DOHH2 (cell line): ENCODE measurements at regions not wholly inside any gene's neighbourhood (a gene's known extent, or its start where the extent isn't known, plus 50 kb on each side); places are given as distances from the start of the nearest gene placed in this dataset.

Experiments
- H3F3A ChIP-seq: fragments of 200-600 bp; sonication (generic), shearing (Covaris generic); 2 replicates; pipeline ENCODE4 v1.6.0; 2016; ENCODE audit warnings: antibody characterized with exemption, mild to moderate bottlenecking; ENCODE audit not compliant: control insufficient read depth, insufficient read depth
- H3K27ac ChIP-seq: fragments of 200-600 bp; sonication (generic); 2 replicates; pipeline ENCODE4 v1.5.1; 2014; ENCODE audit warnings: low read depth, mild to moderate bottlenecking, low read length, moderate library complexity
- H3K27me3 ChIP-seq: fragments of 200-600 bp; sonication (generic); 2 replicates; pipeline ENCODE4 v1.6.1; 2014; ENCODE audit warnings: mild to moderate bottlenecking, low read length, mixed read lengths; ENCODE audit not compliant: control insufficient read depth
- H3K36me3 ChIP-seq: fragments of 200-600 bp; sonication (generic); 2 replicates; pipeline ENCODE4 v1.6.1; 2014; ENCODE audit warnings: mild to moderate bottlenecking, low read length, moderate library complexity, mixed read lengths; ENCODE audit not compliant: control insufficient read depth
- H3K4me1 ChIP-seq: fragments of 200-600 bp; sonication (generic); 2 replicates; pipeline ENCODE4 v1.6.1; 2014; ENCODE audit warnings: mild to moderate bottlenecking, low read length, mixed read lengths; ENCODE audit not compliant: control insufficient read depth
- H3K4me2 ChIP-seq: fragments of 200-600 bp; sonication (generic); 2 replicates; pipeline ENCODE4 v1.6.0; 2014; ENCODE audit warnings: mild to moderate bottlenecking, low read length, moderate library complexity
- H3K4me3 ChIP-seq: fragments of 200-600 bp; sonication (generic); 2 replicates; pipeline ENCODE4 v1.5.1; 2014; ENCODE audit warnings: mild to moderate bottlenecking, low read length, mixed read lengths
- H3K79me2 ChIP-seq: fragments of 200-600 bp; sonication (generic); 2 replicates; pipeline ENCODE4 v1.6.1; 2014; ENCODE audit warnings: mild to moderate bottlenecking, low read length, mixed read lengths; ENCODE audit not compliant: control insufficient read depth
- H3K9me2 ChIP-seq: fragments of 200-600 bp; sonication (generic); replicated peaks from 2 replicates; pipeline ENCODE4 v1.6.1; 2014; ENCODE audit warnings: mild to moderate bottlenecking, low read length, mixed read lengths; ENCODE audit not compliant: control insufficient read depth
- H3K9me3 ChIP-seq: fragments of 200-600 bp; sonication (generic); 2 replicates; pipeline ENCODE4 v1.6.1; 2014; ENCODE audit warnings: antibody characterized with exemption, low read length, mixed read lengths; ENCODE audit not compliant: control insufficient read depth, insufficient read depth
- H4K20me1 ChIP-seq: fragments of 200-600 bp; sonication (generic); 2 replicates; pipeline ENCODE4 v1.6.0; 2014; ENCODE audit warnings: low read depth, mild to moderate bottlenecking, antibody characterized with exemption, low read length, moderate library complexity; ENCODE audit not compliant: control insufficient read depth, insufficient read depth
- CTCF ChIP-seq: fragments of 200-600 bp; sonication (generic); IDR thresholded peaks from one replicate; pipeline ENCODE4 v1.5.1; 2014; ENCODE audit warnings: antibody characterized with exemption, mild to moderate bottlenecking, low read depth, low read length; ENCODE audit not compliant: poor library complexity, severe bottlenecking
- EZH2phosphoT487 ChIP-seq: fragments of 200-600 bp; sonication (generic); IDR thresholded peaks from 2 replicates; pipeline ENCODE4 v1.6.1; 2017; ENCODE audit warnings: borderline replicate concordance, mild to moderate bottlenecking, antibody characterized with exemption, low read length, moderate library complexity, mixed read lengths

- H3K4me1 ChIP-seq, result no peaks in the 10 kb centered on the region
- H3K27me3 ChIP-seq, result no peaks in the 10 kb centered on the region
- H3K79me2 ChIP-seq, result no peaks in the 10 kb centered on the region
- no peak for TF ChIP-seq CTCF
- no peak for TF ChIP-seq EZH2phosphoT487
- no peaks in the 10 kb centered on the region for H3F3A ChIP-seq
- no peaks in the 10 kb centered on the region for H3K9me3 ChIP-seq
- H3K36me3 ChIP-seq, result no peaks in the 10 kb centered on the region
- H4K20me1 ChIP-seq, result no peaks in the 10 kb centered on the region
- no peak overlapping the region for H3K27ac ChIP-seq
- H3K4me2 ChIP-seq, result no peak overlapping the region
- no peaks in the 10 kb centered on the region for H3K9me2 ChIP-seq
- no peak overlapping the region for H3K4me3 ChIP-seq
Measured at GRCh38 chr9:89793124-89793495, 188.3 kb downstream of the GADD45G start.

- Histone ChIP-seq H4K20me1 (no peaks in the 10 kb centered on the region), H3K27me3 (no peaks in the 10 kb centered on the region), H3K36me3 (no peaks in the 10 kb centered on the region), H3K4me1 (no peaks in the 10 kb centered on the region), H3K9me3 (no peaks in the 10 kb centered on the region), H3K79me2 (no peaks in the 10 kb centered on the region), H3K4me2 (no peak overlapping the region), H3F3A (no peaks in the 10 kb centered on the region), H3K9me2 (no peaks in the 10 kb centered on the region), H3K27ac (no peak overlapping the region), H3K4me3 (no peak overlapping the region)
- TF ChIP-seq EZH2phosphoT487, result no peak
- no peak for TF ChIP-seq CTCF
Measured at GRCh38 chr9:89793551-89793950, 188.7 kb downstream of the GADD45G start.

GRCh38 chr9:89794918-89795317, 190.1 kb downstream of the GADD45G start:
- Histone ChIP-seq H3F3A (no peaks in the 10 kb centered on the region), H3K4me2 (no peak overlapping the region), H3K36me3 (no peaks in the 10 kb centered on the region), H4K20me1 (no peaks in the 10 kb centered on the region), H3K27ac (no peak overlapping the region), H3K27me3 (no peaks in the 10 kb centered on the region), H3K79me2 (no peaks in the 10 kb centered on the region), H3K9me2 (no peaks in the 10 kb centered on the region), H3K9me3 (no peaks in the 10 kb centered on the region), H3K4me3 (no peak overlapping the region), H3K4me1 (no peaks in the 10 kb centered on the region)
- TF ChIP-seq EZH2phosphoT487 (no peak), CTCF (no peak)
